ENCODE measurements at regions not wholly inside any gene's neighbourhood (a gene's known extent, or its start where the extent isn't known, plus 50 kb on each side); places are given as distances from the start of the nearest gene placed in this dataset.

DNA sequence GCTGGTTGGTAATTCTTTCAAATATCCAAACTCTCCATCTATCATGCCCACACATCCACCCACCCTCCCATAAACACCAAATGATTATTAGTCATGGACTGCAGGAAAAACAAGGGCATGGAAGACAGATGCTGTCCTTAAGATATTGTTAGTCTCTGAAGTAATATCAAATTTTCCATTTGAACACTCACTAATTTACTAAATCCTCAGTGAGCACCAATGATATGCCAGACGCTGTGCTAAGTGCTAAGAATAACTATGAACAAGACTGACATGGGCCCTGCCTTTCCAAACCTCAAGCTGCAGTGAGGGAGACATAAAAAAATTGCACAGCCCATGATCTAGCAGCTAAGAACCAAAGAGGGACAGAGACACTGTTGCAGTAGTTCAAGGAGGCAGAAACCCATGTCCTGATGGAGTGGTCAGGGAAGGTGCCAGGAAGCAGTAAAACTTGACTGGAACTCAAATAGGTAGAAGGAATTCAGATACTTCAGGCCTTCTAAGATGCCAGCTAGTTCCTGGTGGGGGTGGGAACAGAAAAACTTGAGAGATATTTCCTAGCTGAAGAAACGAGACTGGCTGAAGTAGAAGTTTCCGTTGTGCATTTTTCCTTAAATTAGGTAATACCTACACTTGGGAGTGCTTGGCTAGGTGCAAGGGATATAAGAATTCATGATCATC is 182.1 kb downstream of the OSR1 start:
- TF ChIP-seq, protein P1, sequence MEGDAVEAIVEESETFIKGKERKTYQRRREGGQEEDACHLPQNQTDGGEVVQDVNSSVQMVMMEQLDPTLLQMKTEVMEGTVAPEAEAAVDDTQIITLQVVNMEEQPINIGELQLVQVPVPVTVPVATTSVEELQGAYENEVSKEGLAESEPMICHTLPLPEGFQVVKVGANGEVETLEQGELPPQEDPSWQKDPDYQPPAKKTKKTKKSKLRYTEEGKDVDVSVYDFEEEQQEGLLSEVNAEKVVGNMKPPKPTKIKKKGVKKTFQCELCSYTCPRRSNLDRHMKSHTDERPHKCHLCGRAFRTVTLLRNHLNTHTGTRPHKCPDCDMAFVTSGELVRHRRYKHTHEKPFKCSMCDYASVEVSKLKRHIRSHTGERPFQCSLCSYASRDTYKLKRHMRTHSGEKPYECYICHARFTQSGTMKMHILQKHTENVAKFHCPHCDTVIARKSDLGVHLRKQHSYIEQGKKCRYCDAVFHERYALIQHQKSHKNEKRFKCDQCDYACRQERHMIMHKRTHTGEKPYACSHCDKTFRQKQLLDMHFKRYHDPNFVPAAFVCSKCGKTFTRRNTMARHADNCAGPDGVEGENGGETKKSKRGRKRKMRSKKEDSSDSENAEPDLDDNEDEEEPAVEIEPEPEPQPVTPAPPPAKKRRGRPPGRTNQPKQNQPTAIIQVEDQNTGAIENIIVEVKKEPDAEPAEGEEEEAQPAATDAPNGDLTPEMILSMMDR (IDR thresholded peaks at IDR 0.05) = no peak
- TF ChIP-seq POLR2AphosphoS5 (IDR thresholded peaks at IDR 0.05) = no peak
